OCI-M1 (cell line): ENCODE measurements at regions not wholly inside any gene's neighbourhood (a gene's known extent, or its start where the extent isn't known, plus 50 kb on each side); places are given as distances from the start of the nearest gene placed in this dataset.

ENCODE experiments used
- DNase-seq: peaks from one replicate; lab custom pipeline; 2025; lab: John Stamatoyannopoulos, UW

DNA sequence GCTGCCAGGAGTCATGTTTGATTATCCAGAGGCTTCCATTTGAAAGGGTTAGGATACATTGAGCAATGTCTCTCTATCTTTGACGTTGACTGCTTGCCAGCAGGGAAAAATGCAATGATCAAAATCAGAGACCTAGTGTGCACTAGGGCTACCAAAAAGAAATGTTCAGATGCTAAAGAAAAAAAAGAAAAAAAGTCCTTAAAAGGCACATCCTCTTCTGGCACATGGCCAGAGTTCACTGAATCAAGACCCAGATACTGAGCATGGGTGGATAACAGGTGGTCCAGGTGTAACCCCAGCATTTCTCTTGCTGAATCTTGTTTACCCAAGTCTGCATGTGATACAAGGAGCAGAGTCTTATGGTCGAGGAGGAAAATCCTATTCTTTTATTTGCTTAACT, 899.3 kb downstream of the SORCS3 start:
- DNase-seq: no peak

DNA sequence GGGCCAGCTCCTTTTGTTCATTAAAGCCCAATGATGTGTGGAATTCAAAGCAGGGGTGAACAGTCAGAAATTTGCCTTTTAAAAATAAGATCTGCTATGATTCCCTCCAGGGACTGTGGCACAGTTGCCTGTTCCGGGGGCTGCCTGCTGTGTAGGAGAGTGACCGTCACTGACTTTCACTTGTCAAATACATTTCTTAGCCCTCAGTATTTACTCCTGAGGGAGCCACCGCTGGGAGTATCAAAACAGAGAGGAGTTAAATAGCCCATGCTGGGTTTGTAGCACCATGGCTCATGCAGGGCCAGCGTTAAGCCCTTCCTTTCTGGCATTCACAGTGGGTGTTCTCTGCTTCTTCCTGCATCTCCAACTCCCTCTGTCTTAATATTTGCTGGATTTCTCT, 897.8 kb downstream of the SORCS3 start:
- no peak for DNase-seq

- DNase-seq: no peak
Observed at GRCh38 chr10:105535478-105535877, 894.4 kb downstream of the SORCS3 start.

DNA sequence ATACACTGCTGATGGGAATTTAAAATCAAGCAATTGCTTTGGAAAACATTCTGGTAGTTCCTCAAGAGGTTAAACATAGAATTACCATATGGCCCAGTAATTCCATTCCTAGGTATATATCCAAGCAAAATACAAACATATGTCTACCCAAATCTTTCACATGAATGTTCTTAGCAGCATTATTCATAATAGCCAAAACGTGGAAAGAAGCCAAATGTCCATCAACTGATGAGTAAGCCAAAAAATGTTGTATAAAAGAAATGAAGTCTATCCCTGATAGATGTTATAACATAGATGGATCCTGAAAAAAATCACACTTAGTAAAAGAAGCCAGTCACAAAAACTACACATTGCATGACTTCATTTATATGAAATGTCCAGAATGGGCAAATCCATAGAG, 893.0 kb downstream of the SORCS3 start:
- DNase-seq: no peak

DNA sequence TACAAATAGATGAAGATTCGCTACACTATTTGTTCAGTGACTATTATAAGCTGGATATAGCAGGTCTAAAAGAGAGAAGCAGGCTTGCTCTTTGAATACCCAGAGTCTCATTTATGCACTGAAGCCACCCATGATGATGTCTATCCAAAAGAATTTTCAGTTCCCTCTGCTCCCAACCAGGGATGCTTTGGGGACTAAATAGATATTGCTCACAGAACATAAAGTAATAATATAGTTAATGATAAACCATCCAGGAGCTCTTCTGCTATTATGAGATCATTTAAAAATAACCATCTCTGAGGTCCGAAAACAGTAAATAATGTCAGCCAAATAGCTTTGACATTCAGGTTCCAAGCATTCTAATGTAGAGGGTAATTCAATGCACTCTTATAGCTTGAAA, 875.4 kb downstream of the SORCS3 start:
- DNase-seq: no peak

GRCh38 chr10:105514106-105514505, 873.0 kb downstream of the SORCS3 start:
- no peak for DNase-seq

GRCh38 chr10:105509517-105509916, 868.4 kb downstream of the SORCS3 start:
- no peak for DNase-seq

GRCh38 chr10:105506262-105506661, 865.2 kb downstream of the SORCS3 start:
- DNase-seq: no peak

DNA sequence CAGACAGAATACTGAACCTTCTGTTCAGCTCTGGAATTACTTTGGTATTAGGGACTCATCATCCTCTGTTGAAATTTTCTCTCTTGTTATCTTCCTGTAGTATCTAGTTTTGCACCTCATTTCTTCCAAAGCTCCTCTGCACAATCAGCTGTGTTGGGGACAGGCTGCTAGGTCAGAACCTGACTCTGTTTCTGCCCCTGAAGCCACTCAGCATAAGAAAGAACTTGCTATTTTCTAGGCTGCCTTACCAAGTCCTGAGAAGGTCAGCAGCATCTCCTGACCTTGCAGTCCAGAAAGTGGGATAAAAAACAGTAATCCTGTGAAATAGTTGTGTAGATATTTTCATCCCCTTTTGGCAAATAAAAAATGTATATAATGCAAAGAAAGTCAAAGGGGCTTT, 862.6 kb downstream of the SORCS3 start:
- DNase-seq: no peak

DNA sequence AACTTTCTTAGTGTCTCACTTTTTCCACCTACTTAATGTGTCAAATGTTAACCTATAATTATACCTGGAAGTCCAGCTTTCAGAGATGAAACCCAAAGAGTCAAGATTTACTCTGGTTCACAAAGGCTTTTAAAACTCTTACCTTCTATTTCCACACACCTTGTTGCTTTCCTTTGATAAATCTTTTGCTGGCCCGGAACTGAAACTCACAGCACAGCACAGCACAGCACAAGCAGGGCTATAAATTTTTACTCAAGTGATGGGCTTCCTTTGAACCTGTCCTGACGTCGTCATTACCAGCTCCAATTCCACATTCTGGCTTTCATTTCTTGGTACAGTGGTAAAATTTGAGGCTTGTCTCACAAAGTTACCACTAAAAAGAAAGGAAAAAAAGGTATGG, 861.0 kb downstream of the SORCS3 start:
- no peak for DNase-seq

DNA sequence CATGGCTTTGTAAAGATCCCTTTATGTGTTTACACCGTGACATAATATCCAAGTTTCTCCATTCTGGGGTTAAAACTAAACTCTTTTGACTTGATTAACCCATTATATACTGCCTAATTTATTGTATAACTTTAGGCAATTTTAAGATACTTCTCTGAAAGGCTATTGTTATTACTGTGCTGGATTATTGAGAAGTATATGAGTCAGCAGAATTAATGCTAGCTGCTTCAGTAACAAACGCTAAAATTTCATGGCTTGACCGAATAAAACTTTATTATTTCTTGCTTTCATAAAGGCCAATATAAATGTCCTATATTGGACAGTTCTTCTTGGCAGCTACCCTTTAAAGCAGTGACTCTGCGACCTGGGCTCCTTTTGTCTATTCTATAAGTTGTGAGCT, 853.9 kb downstream of the SORCS3 start:
- DNase-seq: no peak

GRCh38 chr10:105494303-105494702, 853.2 kb downstream of the SORCS3 start:
- DNase-seq: no peak

- DNase-seq: no peak
Observed at GRCh38 chr10:105473170-105473569, 832.1 kb downstream of the SORCS3 start.

DNA sequence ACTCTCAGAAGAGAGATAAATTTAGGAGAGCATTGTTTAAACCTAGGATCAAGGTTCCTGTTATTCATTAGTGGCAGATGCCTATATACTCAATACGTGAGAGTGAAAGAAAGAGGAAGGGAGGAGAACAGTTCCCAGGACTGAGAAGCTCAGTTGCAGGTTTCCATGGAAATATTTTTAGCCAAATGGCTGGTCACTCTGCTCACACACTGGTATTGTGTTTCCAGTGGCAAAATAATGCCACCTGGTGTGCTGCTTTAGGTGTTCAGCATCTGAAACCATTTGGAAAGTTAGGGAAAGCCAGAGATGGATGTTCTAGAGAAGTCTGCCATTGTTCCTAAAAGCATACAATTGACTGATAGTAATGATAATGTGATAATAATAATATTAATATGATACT, 827.7 kb downstream of the SORCS3 start:
- no peak for DNase-seq

GRCh38 chr10:105466521-105466920, 825.4 kb downstream of the SORCS3 start:
- no peak for DNase-seq

- DNase-seq: no peak
Observed at GRCh38 chr10:105434970-105435369, 793.9 kb downstream of the SORCS3 start.

DNA sequence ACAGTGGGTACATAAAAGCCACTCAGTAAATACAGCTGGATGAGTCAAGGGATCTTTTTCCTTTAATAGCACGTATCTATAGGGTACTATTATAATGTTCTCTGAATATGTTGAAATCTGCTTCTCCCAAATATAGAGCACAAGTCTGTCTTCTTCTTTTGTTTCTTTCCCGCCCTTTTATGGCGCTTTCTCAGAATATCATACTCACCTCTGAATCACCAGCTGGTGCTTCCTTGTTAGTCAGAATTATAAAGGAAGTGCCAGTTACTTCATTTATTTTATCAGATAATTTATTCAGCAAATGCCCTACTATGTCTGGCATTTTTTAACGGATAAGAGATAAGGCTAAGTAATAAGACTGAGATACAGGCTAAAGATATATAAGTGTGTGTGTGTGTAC, 772.9 kb downstream of the SORCS3 start:
- no peak for DNase-seq

DNA sequence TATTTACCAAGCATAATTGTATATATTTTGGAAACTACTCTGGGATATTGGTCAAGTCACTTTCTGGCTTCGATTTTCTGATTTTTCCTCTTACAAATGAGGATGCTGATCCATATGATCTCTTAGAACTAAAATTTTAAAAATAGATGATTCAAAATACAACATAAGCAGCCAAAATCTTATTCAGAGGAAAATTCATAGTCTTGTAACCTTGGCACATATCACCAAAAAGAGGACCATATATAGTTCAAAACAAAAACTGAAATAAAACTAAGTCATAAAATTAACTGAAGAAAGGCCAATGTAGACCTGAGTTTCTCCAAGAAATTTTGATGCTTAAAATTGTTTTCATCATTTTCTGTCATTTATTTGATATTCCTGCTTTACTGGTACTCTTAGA, 768.3 kb downstream of the SORCS3 start:
- no peak for DNase-seq

DNA sequence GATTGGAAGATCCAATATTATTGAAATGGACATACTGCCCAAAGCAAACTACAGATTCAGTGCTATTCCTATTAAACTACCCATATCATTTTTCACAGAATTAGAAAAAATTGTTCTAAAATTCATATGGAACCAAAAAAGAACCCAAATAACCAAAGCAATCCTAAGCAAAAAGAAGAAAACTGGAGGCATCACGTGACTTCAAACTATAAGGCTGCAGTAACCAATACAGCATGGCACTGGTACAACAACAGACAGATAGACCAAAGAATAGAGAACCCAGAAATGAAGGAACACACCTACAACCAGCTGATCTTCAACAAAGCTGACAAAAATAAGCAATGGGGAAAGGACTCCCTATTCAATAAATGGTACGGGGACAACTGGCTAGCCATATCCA, 765.4 kb downstream of the SORCS3 start:
- DNase-seq: no peak

DNA sequence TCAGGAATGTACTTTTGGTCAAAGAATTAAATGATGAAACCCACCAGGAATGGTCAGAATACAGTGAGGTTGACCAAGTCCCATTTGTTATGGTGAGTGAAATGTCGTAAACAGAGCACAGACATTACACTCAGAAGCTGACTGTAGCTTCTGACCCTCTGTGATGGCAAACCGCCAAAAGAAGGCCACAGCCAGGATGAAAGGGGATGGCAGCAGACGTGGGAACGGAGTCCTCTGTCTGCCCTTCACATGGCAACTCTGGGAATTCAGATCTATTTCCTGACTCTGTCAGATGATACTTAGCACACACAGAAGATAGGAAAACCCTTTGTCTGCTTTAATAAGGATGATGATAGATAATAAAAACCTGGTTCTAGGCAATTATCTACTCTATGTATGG, 757.1 kb downstream of the SORCS3 start:
- DNase-seq: no peak

GRCh38 chr10:105391670-105392351, 750.7 kb downstream of the SORCS3 start:
- DNase-seq: no peak

DNA sequence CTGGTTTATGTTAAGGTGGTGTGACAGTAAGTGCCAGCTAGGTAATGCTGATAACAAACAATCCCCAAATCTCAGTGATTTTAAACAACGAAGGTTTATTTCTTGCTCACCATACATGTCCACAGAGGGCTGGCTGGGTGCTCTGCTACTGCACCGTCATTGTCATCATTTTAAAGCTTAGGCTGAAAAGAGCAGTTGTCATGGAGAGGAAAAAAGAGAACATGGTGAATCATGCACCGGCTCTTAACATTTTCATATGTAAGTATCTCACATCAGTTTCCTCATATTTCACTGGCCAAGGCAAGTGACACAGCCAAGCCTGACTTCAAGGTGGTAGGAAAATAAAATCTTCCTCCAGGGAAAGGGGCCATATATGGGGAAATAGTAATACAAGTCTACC, 746.9 kb downstream of the SORCS3 start:
- no peak for DNase-seq

- no peak for DNase-seq
Observed at GRCh38 chr10:105383978-105384377, 742.9 kb downstream of the SORCS3 start.

- no peak for DNase-seq
Observed at GRCh38 chr10:105370692-105371091, 729.6 kb downstream of the SORCS3 start.

DNA sequence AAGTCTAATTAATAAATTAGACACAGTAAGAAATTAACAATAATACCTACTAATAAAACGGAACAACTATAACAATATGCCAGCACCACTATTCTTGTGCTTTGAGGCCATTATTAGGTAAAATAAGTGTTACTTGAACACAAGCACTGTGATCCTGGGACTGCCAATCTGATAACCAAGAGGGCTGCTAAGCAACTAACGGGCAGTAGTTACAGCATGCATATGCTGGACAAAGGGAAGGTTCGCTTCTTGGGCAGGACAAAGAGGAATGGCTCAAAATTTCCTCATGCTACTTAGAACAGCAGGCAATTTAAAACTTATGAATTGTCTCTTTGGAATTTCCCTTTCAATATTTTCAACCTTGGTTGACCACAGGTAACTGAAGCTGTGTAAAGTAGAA, 718.6 kb downstream of the SORCS3 start:
- no peak for DNase-seq
